Lower lobe of right lung (tissue), 2 donors: ENCODE measurements at regions not wholly inside any gene's neighbourhood (a gene's known extent, or its start where the extent isn't known, plus 50 kb on each side); places are given as distances from the start of the nearest gene placed in this dataset.

ENCODE experiments used
- ATAC-seq, 2 donors: fragments of 200-7000 bp; cut with Tn5 transposase; one replicate each; pipeline ENCODE4 v1.9.1; 2020 to 2022; ENCODE audit warnings: mild to moderate bottlenecking in 2 of 2, moderate library complexity in 2 of 2
- DNase-seq: peaks from one replicate; pipeline ENCODE4 v3.0.0-alpha.2; 2020
- H3K27ac ChIP-seq: fragments of 200-600 bp; one replicate; pipeline ENCODE4 v1.8.0; 2022
- H3K27me3 ChIP-seq: fragments of 200-600 bp; one replicate; pipeline ENCODE4 v1.8.0; 2022; ENCODE audit warnings: low read depth
- H3K36me3 ChIP-seq: fragments of 200-600 bp; one replicate; pipeline ENCODE4 v1.8.0; 2022; ENCODE audit warnings: mild to moderate bottlenecking
- H3K4me1 ChIP-seq: fragments of 200-600 bp; one replicate; pipeline ENCODE4 v1.8.0; 2022
- H3K4me3 ChIP-seq: fragments of 200-600 bp; one replicate; pipeline ENCODE4 v1.8.0; 2022; ENCODE audit warnings: mild to moderate bottlenecking
- H3K9me3 ChIP-seq: fragments of 200-600 bp; one replicate; pipeline ENCODE4 v1.8.0; 2022
- CTCF ChIP-seq: fragments of 200-600 bp; IDR thresholded peaks from one replicate; pipeline ENCODE4 v1.8.0; 2022; ENCODE audit warnings: antibody characterized with exemption, mild to moderate bottlenecking
- intact Hi-C: fragments of 100-400 bp; cut with DNase I; formaldehyde crosslinking; loops from one replicate; pipeline ENCODE4 v1.11.0; 2022
- donor health status: DM: no; HTN: yes; CAD: no; lungs with severe emphysema.

DNA sequence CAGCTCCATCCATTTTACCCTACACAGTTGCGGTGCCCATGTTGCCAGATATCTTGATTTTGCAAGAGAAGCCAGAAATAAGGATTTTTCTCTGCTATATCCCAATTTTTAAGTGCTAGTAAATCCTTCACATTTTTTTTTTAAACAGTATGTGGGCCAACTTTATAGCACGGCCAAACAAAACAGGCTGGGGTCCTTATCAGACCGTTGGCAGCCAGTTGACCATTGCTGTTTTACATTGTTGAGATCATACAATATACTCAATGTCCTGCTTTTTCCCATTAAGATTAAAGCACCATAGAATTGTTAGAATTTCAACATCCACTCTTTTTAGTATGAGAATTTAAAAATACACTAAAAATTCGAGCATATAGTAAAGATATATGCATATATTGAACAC is 150.9 kb downstream of the SPCS3 start:
- no peak overlapping the region for H3K27ac ChIP-seq
- TF ChIP-seq CTCF: no peak
- no peak for DNase-seq
- intact Hi-C loops: no loop called here
- no peaks in the 10 kb centered on the region for H3K4me1 ChIP-seq
- no peaks in the 10 kb centered on the region for H3K36me3 ChIP-seq
- H3K9me3 ChIP-seq: no peaks in the 10 kb centered on the region
- H3K27me3 ChIP-seq: no peaks in the 10 kb centered on the region
- ATAC-seq: no peak
- H3K4me3 ChIP-seq: no peak overlapping the region

DNA sequence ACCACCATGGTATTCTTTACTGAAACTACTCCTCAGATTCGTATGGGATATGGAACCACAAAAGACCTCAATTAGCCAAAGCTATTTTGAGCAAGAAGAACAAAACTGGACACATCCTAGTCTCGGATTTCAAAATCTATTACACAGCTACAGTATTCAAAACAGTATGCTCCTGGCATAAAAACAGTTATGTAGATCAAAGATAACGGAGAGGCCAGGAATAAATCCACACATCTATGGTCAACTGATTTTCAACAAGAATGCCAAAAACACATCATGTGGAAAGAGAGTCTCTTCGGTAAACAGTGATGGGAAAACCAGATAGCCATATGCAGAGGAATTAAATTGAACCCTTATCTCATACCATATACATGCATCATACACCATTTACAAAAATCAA is 155.3 kb downstream of the SPCS3 start:
- ATAC-seq (no peak), DNase-seq (no peak)
- Histone ChIP-seq H3K4me1 (no peaks in the 10 kb centered on the region), H3K27me3 (no peaks in the 10 kb centered on the region), H3K4me3 (no peak overlapping the region), H3K27ac (no peak overlapping the region), H3K9me3 (no peaks in the 10 kb centered on the region), H3K36me3 (no peaks in the 10 kb centered on the region)
- intact Hi-C loops: no loop called here
- no peak for TF ChIP-seq CTCF

DNA sequence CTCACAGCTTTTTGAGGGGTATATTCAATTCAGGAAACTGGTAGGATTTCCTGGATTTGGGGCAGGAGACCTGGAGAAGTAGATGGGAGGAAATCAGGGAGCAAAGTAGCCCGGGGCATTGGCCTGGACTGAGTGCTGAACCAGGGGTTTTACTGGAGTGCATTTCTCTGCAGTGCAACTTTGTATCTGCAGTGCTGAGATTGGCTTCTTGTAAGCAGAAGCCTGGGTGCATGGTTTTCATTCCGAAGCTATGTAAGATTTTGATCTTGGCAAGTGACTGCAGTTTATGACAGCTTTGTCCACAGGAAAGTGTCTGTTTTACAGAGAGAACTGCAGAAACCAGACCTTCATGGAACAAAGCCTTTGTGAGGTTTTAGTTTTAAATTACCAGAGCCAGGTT is 158.3 kb downstream of the SPCS3 start:
- intact Hi-C loops: no loop called here
- Histone ChIP-seq H3K27ac (no peak overlapping the region), H3K36me3 (no peaks in the 10 kb centered on the region), H3K9me3 (no peaks in the 10 kb centered on the region), H3K4me1 (no peaks in the 10 kb centered on the region), H3K4me3 (no peak overlapping the region), H3K27me3 (no peaks in the 10 kb centered on the region)
- no peak for TF ChIP-seq CTCF
- DNase-seq (no peak), ATAC-seq (no peak)

GRCh38 chr4:176479767-176480166 is 160.0 kb downstream of the SPCS3 start:
- Histone ChIP-seq H3K9me3 (no peaks in the 10 kb centered on the region), H3K4me1 (no peaks in the 10 kb centered on the region), H3K4me3 (no peak overlapping the region), H3K36me3 (no peaks in the 10 kb centered on the region), H3K27ac (no peak overlapping the region), H3K27me3 (no peaks in the 10 kb centered on the region)
- intact Hi-C loops: no loop called here
- no peak for DNase-seq
- ATAC-seq: no peak
- no peak for TF ChIP-seq CTCF

GRCh38 chr4:176482972-176483371 is 163.2 kb downstream of the SPCS3 start:
- H3K36me3 ChIP-seq: no peaks in the 10 kb centered on the region
- H3K27me3 ChIP-seq: no peaks in the 10 kb centered on the region
- TF ChIP-seq CTCF: no peak
- no peak overlapping the region for H3K27ac ChIP-seq
- H3K9me3 ChIP-seq: no peaks in the 10 kb centered on the region
- intact Hi-C loops: no loop called here
- no peak overlapping the region for H3K4me3 ChIP-seq
- ATAC-seq: no peak
- H3K4me1 ChIP-seq: no peaks in the 10 kb centered on the region
- DNase-seq: no peak
